ENCODE measurements at regions not wholly inside any gene's neighbourhood (a gene's known extent, or its start where the extent isn't known, plus 50 kb on each side); places are given as distances from the start of the nearest gene placed in this dataset.

DNA sequence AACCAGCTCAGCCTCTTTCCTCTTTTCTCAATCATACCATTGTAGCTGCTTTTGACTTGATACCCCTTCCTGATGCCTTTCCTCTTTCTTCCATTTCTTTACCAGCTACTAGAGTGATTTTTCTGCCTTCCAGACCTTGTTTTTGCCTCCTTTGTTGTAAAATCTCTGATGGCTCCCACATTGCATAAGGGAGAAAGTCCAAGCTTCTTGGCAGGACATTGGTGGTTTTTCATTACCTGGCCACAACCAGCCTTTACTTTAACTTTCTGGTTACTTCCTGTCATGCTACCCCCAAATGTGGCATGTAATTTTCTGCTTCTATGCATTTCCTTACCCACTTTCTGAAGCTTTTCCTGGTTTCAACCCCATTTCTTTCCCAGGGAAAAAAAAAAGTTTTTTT lies 452.5 kb downstream of the TMEM38B start:
- TF ChIP-seq POLR2A (IDR thresholded peaks at IDR 0.05; ENCODE audit: control extremely low read depth in 1 of 2, low read depth in 2 of 2, low read length in 2 of 2) (no peak), TAF1 (IDR thresholded peaks at IDR 0.05; ENCODE audit: low read depth, low read length) (no peak), BRCA1 (IDR thresholded peaks at IDR 0.05; ENCODE audit: low read depth, low read length) (no peak), GABPA (IDR thresholded peaks at IDR 0.05; ENCODE audit: borderline replicate concordance, insufficient read depth, low read length) (no peak), CHD1 (IDR thresholded peaks at IDR 0.05; ENCODE audit: low read depth, low read length) (no peak), SP1 (IDR thresholded peaks at IDR 0.05; ENCODE audit: low read depth, low read length) (no peak), SIN3A (conservative IDR thresholded peaks at IDR 0.05 in 1 of 2, IDR thresholded peaks at IDR 0.05 in 1 of 2; ENCODE audit: low read depth in 1 of 2, low read length in 2 of 2) (no peak), EGR1 (IDR thresholded peaks at IDR 0.05; ENCODE audit: borderline replicate concordance, low read depth, low read length) (no peak), POLR2AphosphoS5 (IDR thresholded peaks at IDR 0.05; ENCODE audit: low read depth, low read length) (no peak), EP300 (IDR thresholded peaks at IDR 0.05; ENCODE audit: borderline replicate concordance in 1 of 2, low read depth in 2 of 2, low read length in 2 of 2) (no peak), MAX (IDR thresholded peaks at IDR 0.05) (no peak)
- TF ChIP-seq, protein P1, sequence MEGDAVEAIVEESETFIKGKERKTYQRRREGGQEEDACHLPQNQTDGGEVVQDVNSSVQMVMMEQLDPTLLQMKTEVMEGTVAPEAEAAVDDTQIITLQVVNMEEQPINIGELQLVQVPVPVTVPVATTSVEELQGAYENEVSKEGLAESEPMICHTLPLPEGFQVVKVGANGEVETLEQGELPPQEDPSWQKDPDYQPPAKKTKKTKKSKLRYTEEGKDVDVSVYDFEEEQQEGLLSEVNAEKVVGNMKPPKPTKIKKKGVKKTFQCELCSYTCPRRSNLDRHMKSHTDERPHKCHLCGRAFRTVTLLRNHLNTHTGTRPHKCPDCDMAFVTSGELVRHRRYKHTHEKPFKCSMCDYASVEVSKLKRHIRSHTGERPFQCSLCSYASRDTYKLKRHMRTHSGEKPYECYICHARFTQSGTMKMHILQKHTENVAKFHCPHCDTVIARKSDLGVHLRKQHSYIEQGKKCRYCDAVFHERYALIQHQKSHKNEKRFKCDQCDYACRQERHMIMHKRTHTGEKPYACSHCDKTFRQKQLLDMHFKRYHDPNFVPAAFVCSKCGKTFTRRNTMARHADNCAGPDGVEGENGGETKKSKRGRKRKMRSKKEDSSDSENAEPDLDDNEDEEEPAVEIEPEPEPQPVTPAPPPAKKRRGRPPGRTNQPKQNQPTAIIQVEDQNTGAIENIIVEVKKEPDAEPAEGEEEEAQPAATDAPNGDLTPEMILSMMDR (IDR thresholded peaks at IDR 0.05; ENCODE audit: control extremely low read depth in 1 of 3, insufficient read depth in 1 of 3, low read depth in 1 of 3, low read length in 3 of 3), result no peak
- TF ChIP-seq, protein P2, sequence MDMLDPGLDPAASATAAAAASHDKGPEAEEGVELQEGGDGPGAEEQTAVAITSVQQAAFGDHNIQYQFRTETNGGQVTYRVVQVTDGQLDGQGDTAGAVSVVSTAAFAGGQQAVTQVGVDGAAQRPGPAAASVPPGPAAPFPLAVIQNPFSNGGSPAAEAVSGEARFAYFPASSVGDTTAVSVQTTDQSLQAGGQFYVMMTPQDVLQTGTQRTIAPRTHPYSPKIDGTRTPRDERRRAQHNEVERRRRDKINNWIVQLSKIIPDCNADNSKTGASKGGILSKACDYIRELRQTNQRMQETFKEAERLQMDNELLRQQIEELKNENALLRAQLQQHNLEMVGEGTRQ (IDR thresholded peaks at IDR 0.05; ENCODE audit: low read length), result no peak

Measured in H1 (cell line).